ENCODE measurements at regions not wholly inside any gene's neighbourhood (a gene's known extent, or its start where the extent isn't known, plus 50 kb on each side); places are given as distances from the start of the nearest gene placed in this dataset.
A peak's percentile ranks its signal among the peaks of the same experiment; 100 is the strongest.

GRCh38 chr18:73711256-73711655 lies 436.4 kb downstream of the FBXO15 start:
- Mint-ChIP-seq H3K4me1 (ENCODE audit: low read depth) (peaks cover 31% of the 10 kb centered on the region), H3K4me3 (no peak overlapping the region), H3K27me3 (ENCODE audit: insufficient read depth) (no peaks in the 10 kb centered on the region), H3K36me3 (ENCODE audit: low read depth) (peaks cover 27% of the 10 kb centered on the region; the same call in 1 of the 2 replicates), H3K9me3 (peaks cover 16% of the 10 kb centered on the region), H3K27ac (no peak overlapping the region)
- no peak for TF ChIP-seq CTCF (IDR thresholded peaks at IDR 0.05)
- no peak for DNase-seq

GRCh38 chr18:73708591-73708990 lies 439.0 kb downstream of the FBXO15 start:
- H3K4me1 Mint-ChIP-seq (ENCODE audit: low read depth) = peaks cover 15% of the 10 kb centered on the region
- peaks cover 20% of the 10 kb centered on the region for H3K36me3 Mint-ChIP-seq (ENCODE audit: low read depth)
- no peak overlapping the region for H3K27ac Mint-ChIP-seq
- no peak for DNase-seq
- H3K9me3 Mint-ChIP-seq = peaks cover 12% of the 10 kb centered on the region; the same call in 1 of the 2 replicates
- H3K4me3 Mint-ChIP-seq = no peak overlapping the region
- no peaks in the 10 kb centered on the region for H3K27me3 Mint-ChIP-seq (ENCODE audit: insufficient read depth)
- no peak for TF ChIP-seq CTCF (IDR thresholded peaks at IDR 0.05)

- Mint-ChIP-seq H3K4me3 (no peak overlapping the region), H3K4me1 (ENCODE audit: low read depth) (peaks cover 19% of the 10 kb centered on the region), H3K36me3 (ENCODE audit: low read depth) (peaks cover 20% of the 10 kb centered on the region), H3K9me3 (peaks cover 12% of the 10 kb centered on the region; the same call in 1 of the 2 replicates), H3K27ac (no peak overlapping the region), H3K27me3 (ENCODE audit: insufficient read depth) (no peaks in the 10 kb centered on the region)
- DNase-seq = peak; percentile 30
- no peak for TF ChIP-seq CTCF (IDR thresholded peaks at IDR 0.05)
These were observed 440.6 kb downstream of the FBXO15 start for GRCh38 chr18:73707035-73707434.

- no peak for DNase-seq
- Mint-ChIP-seq H3K27me3 (ENCODE audit: insufficient read depth) (no peaks in the 10 kb centered on the region; the same call in 1 of the 2 replicates), H3K4me3 (no peak overlapping the region), H3K9me3 (peaks cover 5% of the 10 kb centered on the region; the same call in 1 of the 2 replicates), H3K27ac (no peak overlapping the region), H3K36me3 (ENCODE audit: low read depth) (peaks cover 7% of the 10 kb centered on the region), H3K4me1 (ENCODE audit: low read depth) (peaks cover 43% of the 10 kb centered on the region)
- TF ChIP-seq CTCF (IDR thresholded peaks at IDR 0.05) = no peak
These were observed 450.3 kb downstream of the FBXO15 start for GRCh38 chr18:73697353-73697752.

GRCh38 chr18:73696698-73697097 lies 450.9 kb downstream of the FBXO15 start:
- peaks cover 12% of the 10 kb centered on the region for H3K36me3 Mint-ChIP-seq (ENCODE audit: low read depth)
- H3K4me3 Mint-ChIP-seq = no peak overlapping the region
- no peak for DNase-seq
- peaks cover 47% of the 10 kb centered on the region for H3K4me1 Mint-ChIP-seq (ENCODE audit: low read depth)
- H3K27me3 Mint-ChIP-seq (ENCODE audit: insufficient read depth) = no peaks in the 10 kb centered on the region; the same call in 1 of the 2 replicates
- H3K27ac Mint-ChIP-seq = no peak overlapping the region
- peaks cover 9% of the 10 kb centered on the region for H3K9me3 Mint-ChIP-seq
- TF ChIP-seq CTCF (IDR thresholded peaks at IDR 0.05) = no peak

- H3K4me3 Mint-ChIP-seq = no peak overlapping the region
These were observed 451.5 kb downstream of the FBXO15 start for GRCh38 chr18:73696171-73696570.

More at GRCh38 chr18:73696171-73696570, 451.5 kb downstream of the FBXO15 start:
- H3K27me3 Mint-ChIP-seq (ENCODE audit: insufficient read depth) = no peaks in the 10 kb centered on the region; the same call in 1 of the 2 replicates
- H3K9me3 Mint-ChIP-seq = peaks cover 13% of the 10 kb centered on the region
- peaks cover 17% of the 10 kb centered on the region for H3K36me3 Mint-ChIP-seq (ENCODE audit: low read depth)
- no peak for DNase-seq
- H3K27ac Mint-ChIP-seq = peak overlapping the region; percentile 46; the same call in 1 of the 2 replicates
- H3K4me1 Mint-ChIP-seq (ENCODE audit: low read depth) = peaks cover 52% of the 10 kb centered on the region
- no peak for TF ChIP-seq CTCF (IDR thresholded peaks at IDR 0.05)

All from HFFc6 (cell line).